Neural cell (in vitro differentiated cells): ENCODE measurements at regions not wholly inside any gene's neighbourhood (a gene's known extent, or its start where the extent isn't known, plus 50 kb on each side); places are given as distances from the start of the nearest gene placed in this dataset.

ENCODE experiments used
- H2AFZ ChIP-seq: fragments of 200-600, 300-800 bp; sonication (generic), shearing (Covaris generic); 2 replicates; pipeline ENCODE4 v1.6.0; 2014; ENCODE audit warnings: low read depth, mild to moderate bottlenecking, antibody characterized with exemption, low read length, moderate library complexity
- H3F3A ChIP-seq: fragments of 200-600 bp; shearing (Covaris generic); 2 replicates; pipeline ENCODE4 v1.6.1; 2016; ENCODE audit warnings: mild to moderate bottlenecking, moderate library complexity, mixed read lengths, antibody characterized with exemption, low read length; ENCODE audit not compliant: insufficient read depth, poor library complexity, severe bottlenecking
- H3K27ac ChIP-seq: fragments of 200-600, 300-800 bp; sonication (generic), shearing (Covaris generic); 2 replicates; pipeline ENCODE4 v1.5.1; 2014; ENCODE audit warnings: mild to moderate bottlenecking, low read length, moderate library complexity
- H3K27me3 ChIP-seq: fragments of 300-800, 200-600 bp; sonication (generic), shearing (Covaris generic); 2 replicates; pipeline ENCODE4 v1.6.0; 2014; ENCODE audit warnings: mild to moderate bottlenecking, low read depth, low read length, moderate library complexity; ENCODE audit not compliant: insufficient read depth
- H3K36me3 ChIP-seq: fragments of 300-800, 200-600 bp; sonication (generic), shearing (Covaris generic); 2 replicates; pipeline ENCODE4 v1.5.1; 2014; ENCODE audit warnings: mild to moderate bottlenecking, antibody characterized with exemption, low read length, moderate library complexity; ENCODE audit not compliant: insufficient read depth
- H3K4me2 ChIP-seq: fragments of 300-800, 200-600 bp; sonication (generic), shearing (Covaris generic); 2 replicates; pipeline ENCODE4 v1.6.0; 2014; ENCODE audit warnings: mild to moderate bottlenecking, low read length
- H3K4me3 ChIP-seq: fragments of 300-800, 200-600 bp; sonication (generic), shearing (Covaris generic); 2 replicates; pipeline ENCODE4 v1.5.1; 2014; ENCODE audit warnings: mild to moderate bottlenecking, low read length, moderate library complexity
- H3K79me2 ChIP-seq: fragments of 200-600 bp; shearing (Covaris generic); replicated peaks from 2 replicates; pipeline ENCODE4 v1.6.0; 2014; ENCODE audit warnings: mild to moderate bottlenecking, low read length, moderate library complexity; ENCODE audit not compliant: insufficient read depth
- H3K9ac ChIP-seq: fragments of 300-800, 200-600 bp; sonication (generic), shearing (Covaris generic); 2 replicates; pipeline ENCODE4 v1.6.1; 2016; ENCODE audit warnings: mild to moderate bottlenecking, low read length, mixed read lengths
- H3K9me2 ChIP-seq: fragments of 200-600 bp; shearing (Covaris generic); 2 replicates; pipeline ENCODE4 v1.6.1; 2016; ENCODE audit warnings: mild to moderate bottlenecking, low read length, mixed read lengths; ENCODE audit not compliant: insufficient read depth
- H3K9me3 ChIP-seq: fragments of 200-600, 300-800 bp; sonication (generic), shearing (Covaris generic); 2 replicates; pipeline ENCODE4 v1.6.1; 2016; ENCODE audit warnings: mild to moderate bottlenecking, mixed run types, low read length, moderate library complexity, mixed read lengths
- H4K20me1 ChIP-seq: fragments of 200-600 bp; shearing (Covaris generic); 2 replicates; pipeline ENCODE4 v1.6.1; 2016; ENCODE audit warnings: mild to moderate bottlenecking, mixed run types; ENCODE audit not compliant: insufficient read depth
- EP300 ChIP-seq: fragments of 450-650 bp; conservative IDR thresholded peaks from 2 replicates; pipeline ENCODE4 v1.6.1; 2014; ENCODE audit warnings: antibody characterized with exemption, mild to moderate bottlenecking, moderate library complexity; ENCODE audit not compliant: poor library complexity, severe bottlenecking
- EZH2 ChIP-seq: fragments of 200-600, 300-800 bp; shearing (Covaris generic), sonication (generic); IDR thresholded peaks from 2 replicates; pipeline ENCODE4 v1.6.1; 2014; ENCODE audit warnings: antibody characterized with exemption, low read length, borderline replicate concordance, mild to moderate bottlenecking; ENCODE audit not compliant: insufficient read depth, poor library complexity, severe bottlenecking
- MXI1 ChIP-seq: fragments of 450-650 bp; conservative IDR thresholded peaks from 2 replicates; pipeline ENCODE4 v1.6.1; 2014; ENCODE audit warnings: antibody characterized with exemption, mild to moderate bottlenecking; ENCODE audit not compliant: poor library complexity, severe bottlenecking
- POLR2AphosphoS5 ChIP-seq: IDR thresholded peaks from 2 replicates; pipeline ENCODE4 v1.6.1; 2012
- RAD21 ChIP-seq: fragments of 450-650 bp; conservative IDR thresholded peaks from 2 replicates; pipeline ENCODE4 v1.6.1; 2014; ENCODE audit warnings: antibody characterized with exemption, mild to moderate bottlenecking, moderate library complexity
- SMC3 ChIP-seq: fragments of 450-650 bp; conservative IDR thresholded peaks from 2 replicates; pipeline ENCODE4 v1.6.1; 2014; ENCODE audit warnings: antibody characterized with exemption, mild to moderate bottlenecking, moderate library complexity; ENCODE audit not compliant: poor library complexity
- TAF1 ChIP-seq: IDR thresholded peaks from 2 replicates; pipeline ENCODE4 v1.6.1; 2012; ENCODE audit warnings: low read depth
- TF ChIP-seq, protein P1 (sequence below): fragments of 450-650 bp; IDR thresholded peaks from 2 replicates; pipeline ENCODE4 v1.5.1; 2014; ENCODE audit warnings: antibody characterized with exemption, mild to moderate bottlenecking, moderate library complexity; ENCODE audit not compliant: poor library complexity, severe bottlenecking
- TF ChIP-seq, protein P2 (sequence below): IDR thresholded peaks from 2 replicates; pipeline ENCODE4 v1.6.1; 2012; ENCODE audit warnings: borderline replicate concordance

DNA sequence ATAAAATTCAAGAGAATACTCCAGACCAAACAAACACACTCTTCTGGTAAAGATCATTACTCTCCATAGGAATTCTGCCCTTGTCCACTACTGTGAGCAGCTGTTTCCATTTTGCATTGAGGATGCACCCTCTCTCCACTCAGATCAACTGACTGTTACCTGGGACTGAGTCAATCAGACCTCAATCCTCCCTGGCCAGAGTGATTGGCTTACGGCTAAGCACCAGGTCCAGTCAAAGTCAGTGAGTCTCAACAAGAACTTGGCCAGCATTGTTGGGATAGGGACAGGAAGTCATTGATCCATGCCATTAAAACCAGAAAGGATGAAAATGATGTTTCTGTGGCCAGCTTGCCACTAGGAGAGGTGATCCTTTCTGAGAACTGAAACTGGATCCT lies 79.7 kb downstream of the WNT5A start:
- H3K79me2 ChIP-seq: no peaks in the 10 kb centered on the region

DNA sequence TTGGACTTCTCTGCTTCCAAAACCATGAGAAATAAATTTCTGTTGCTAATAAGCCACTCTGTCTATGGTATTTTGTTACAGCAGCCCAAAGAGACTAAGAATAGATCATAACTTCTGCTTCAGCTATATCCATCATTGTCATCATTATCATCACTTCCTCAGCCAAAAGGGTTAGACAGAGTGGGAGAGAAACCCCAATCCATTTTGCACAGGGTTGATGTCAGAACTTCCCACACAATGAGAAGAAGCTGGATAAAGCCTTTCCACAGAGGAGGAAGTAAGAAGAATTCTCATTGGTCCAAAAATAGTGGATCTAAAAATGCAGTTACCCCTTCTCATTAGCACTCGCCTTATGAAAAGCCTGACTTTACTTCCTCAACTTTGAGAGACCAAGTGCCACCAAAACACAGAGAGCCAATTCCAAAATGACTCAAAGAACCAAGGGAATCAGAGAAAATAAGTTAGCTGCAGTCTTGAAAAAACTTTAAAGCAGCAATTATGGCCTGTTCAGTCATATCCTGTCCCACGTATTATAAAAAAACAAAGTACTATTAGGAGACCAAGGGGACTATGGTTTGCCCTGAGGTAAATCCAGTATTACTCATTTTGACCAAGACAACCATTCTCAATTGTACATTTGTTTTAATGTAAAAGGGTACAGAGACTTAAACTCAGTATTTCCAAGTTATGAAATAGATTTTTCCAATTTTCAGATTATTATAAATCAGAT lies 80.2 kb downstream of the WNT5A start:
- no peaks in the 10 kb centered on the region for H3K9me3 ChIP-seq
- no peak overlapping the region for H3K4me2 ChIP-seq
- H3K9me2 ChIP-seq: no peaks in the 10 kb centered on the region
- H3K79me2 ChIP-seq: no peaks in the 10 kb centered on the region
- no peaks in the 10 kb centered on the region for H4K20me1 ChIP-seq
- TF ChIP-seq EP300 (no peak), EZH2 (no peak), POLR2AphosphoS5 (no peak), TAF1 (no peak), SMC3 (no peak), RAD21 (no peak), MXI1 (no peak)
- TF ChIP-seq, protein P1, sequence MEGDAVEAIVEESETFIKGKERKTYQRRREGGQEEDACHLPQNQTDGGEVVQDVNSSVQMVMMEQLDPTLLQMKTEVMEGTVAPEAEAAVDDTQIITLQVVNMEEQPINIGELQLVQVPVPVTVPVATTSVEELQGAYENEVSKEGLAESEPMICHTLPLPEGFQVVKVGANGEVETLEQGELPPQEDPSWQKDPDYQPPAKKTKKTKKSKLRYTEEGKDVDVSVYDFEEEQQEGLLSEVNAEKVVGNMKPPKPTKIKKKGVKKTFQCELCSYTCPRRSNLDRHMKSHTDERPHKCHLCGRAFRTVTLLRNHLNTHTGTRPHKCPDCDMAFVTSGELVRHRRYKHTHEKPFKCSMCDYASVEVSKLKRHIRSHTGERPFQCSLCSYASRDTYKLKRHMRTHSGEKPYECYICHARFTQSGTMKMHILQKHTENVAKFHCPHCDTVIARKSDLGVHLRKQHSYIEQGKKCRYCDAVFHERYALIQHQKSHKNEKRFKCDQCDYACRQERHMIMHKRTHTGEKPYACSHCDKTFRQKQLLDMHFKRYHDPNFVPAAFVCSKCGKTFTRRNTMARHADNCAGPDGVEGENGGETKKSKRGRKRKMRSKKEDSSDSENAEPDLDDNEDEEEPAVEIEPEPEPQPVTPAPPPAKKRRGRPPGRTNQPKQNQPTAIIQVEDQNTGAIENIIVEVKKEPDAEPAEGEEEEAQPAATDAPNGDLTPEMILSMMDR: no peak
- TF ChIP-seq, protein P2, sequence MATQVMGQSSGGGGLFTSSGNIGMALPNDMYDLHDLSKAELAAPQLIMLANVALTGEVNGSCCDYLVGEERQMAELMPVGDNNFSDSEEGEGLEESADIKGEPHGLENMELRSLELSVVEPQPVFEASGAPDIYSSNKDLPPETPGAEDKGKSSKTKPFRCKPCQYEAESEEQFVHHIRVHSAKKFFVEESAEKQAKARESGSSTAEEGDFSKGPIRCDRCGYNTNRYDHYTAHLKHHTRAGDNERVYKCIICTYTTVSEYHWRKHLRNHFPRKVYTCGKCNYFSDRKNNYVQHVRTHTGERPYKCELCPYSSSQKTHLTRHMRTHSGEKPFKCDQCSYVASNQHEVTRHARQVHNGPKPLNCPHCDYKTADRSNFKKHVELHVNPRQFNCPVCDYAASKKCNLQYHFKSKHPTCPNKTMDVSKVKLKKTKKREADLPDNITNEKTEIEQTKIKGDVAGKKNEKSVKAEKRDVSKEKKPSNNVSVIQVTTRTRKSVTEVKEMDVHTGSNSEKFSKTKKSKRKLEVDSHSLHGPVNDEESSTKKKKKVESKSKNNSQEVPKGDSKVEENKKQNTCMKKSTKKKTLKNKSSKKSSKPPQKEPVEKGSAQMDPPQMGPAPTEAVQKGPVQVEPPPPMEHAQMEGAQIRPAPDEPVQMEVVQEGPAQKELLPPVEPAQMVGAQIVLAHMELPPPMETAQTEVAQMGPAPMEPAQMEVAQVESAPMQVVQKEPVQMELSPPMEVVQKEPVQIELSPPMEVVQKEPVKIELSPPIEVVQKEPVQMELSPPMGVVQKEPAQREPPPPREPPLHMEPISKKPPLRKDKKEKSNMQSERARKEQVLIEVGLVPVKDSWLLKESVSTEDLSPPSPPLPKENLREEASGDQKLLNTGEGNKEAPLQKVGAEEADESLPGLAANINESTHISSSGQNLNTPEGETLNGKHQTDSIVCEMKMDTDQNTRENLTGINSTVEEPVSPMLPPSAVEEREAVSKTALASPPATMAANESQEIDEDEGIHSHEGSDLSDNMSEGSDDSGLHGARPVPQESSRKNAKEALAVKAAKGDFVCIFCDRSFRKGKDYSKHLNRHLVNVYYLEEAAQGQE: no peak
- no peak overlapping the region for H3K27ac ChIP-seq
- H2AFZ ChIP-seq: no peak overlapping the region
- H3K9ac ChIP-seq: no peak overlapping the region
- H3F3A ChIP-seq: no peaks in the 10 kb centered on the region
- H3K27me3 ChIP-seq: no peaks in the 10 kb centered on the region
- H3K36me3 ChIP-seq: no peaks in the 10 kb centered on the region
- H3K4me3 ChIP-seq: no peak overlapping the region

More for the DNA sequence above, 79.7 kb downstream of the WNT5A start:
- Histone ChIP-seq H3K4me3 (no peak overlapping the region), H3K27ac (no peak overlapping the region), H2AFZ (no peak overlapping the region), H3K4me2 (no peak overlapping the region), H3K9me2 (no peaks in the 10 kb centered on the region), H3K9ac (no peak overlapping the region), H4K20me1 (no peaks in the 10 kb centered on the region), H3F3A (no peaks in the 10 kb centered on the region), H3K27me3 (no peaks in the 10 kb centered on the region), H3K36me3 (no peaks in the 10 kb centered on the region), H3K9me3 (no peaks in the 10 kb centered on the region)
- TF ChIP-seq EZH2 (no peak), TAF1 (no peak), POLR2AphosphoS5 (no peak), SMC3 (no peak), EP300 (no peak), RAD21 (no peak), MXI1 (no peak)
- TF ChIP-seq, protein P2: no peak
- TF ChIP-seq, protein P1: no peak
